CD14-positive monocyte (primary cell): ENCODE measurements at regions not wholly inside any gene's neighbourhood (a gene's known extent, or its start where the extent isn't known, plus 50 kb on each side); places are given as distances from the start of the nearest gene placed in this dataset.

Experiments
- DNase-seq, 3 donors: peaks; one replicate each; pipeline ENCODE4 v3.0.0-alpha.2; 2011 to 2022
- H2AFZ ChIP-seq: 2 replicates; pipeline ENCODE4 v1.6.0; 2012; ENCODE audit warnings: mild to moderate bottlenecking, low read depth, low read length, inconsistent platforms; ENCODE audit not compliant: insufficient read depth, poor library complexity, severe bottlenecking
- H3K27ac ChIP-seq, 2 donors: 1 replicate in 1 of 2; 2 replicates in 1 of 2; pipeline ENCODE4 v1.5.1; 2012 to 2013; ENCODE audit warnings: low read length in 2 of 2, control low read depth in 1 of 2, inconsistent platforms in 1 of 2, low read depth in 1 of 2, mild to moderate bottlenecking in 1 of 2
- H3K27me3 ChIP-seq, 2 donors: one replicate each; pipeline versions ENCODE4 v1.6.0 to v1.6.1; 2011 to 2013; ENCODE audit warnings: low read length in 2 of 2; ENCODE audit not compliant: control insufficient read depth in 2 of 2, insufficient read depth in 2 of 2
- H3K36me3 ChIP-seq, 2 donors: replicated peaks in 1 of 2; 1 replicate in 1 of 2; 2 replicates in 1 of 2; pipeline versions ENCODE4 v1.5.1 to v1.6.1; 2012 to 2013; ENCODE audit warnings: low read length in 2 of 2, control low read depth in 1 of 2, inconsistent platforms in 1 of 2, mild to moderate bottlenecking in 1 of 2; ENCODE audit not compliant: insufficient read depth in 2 of 2, control insufficient read depth in 1 of 2
- H3K4me1 ChIP-seq, 2 donors: 1 replicate in 1 of 2; 2 replicates in 1 of 2; pipeline versions ENCODE4 v1.5.1 to v1.6.1; 2012 to 2013; ENCODE audit warnings: low read length in 2 of 2, control low read depth in 1 of 2, inconsistent platforms in 1 of 2, mild to moderate bottlenecking in 1 of 2, moderate library complexity in 1 of 2; ENCODE audit not compliant: insufficient read depth in 2 of 2, control insufficient read depth in 1 of 2
- H3K4me2 ChIP-seq: replicated peaks from 2 replicates; pipeline ENCODE3; 2012; ENCODE audit warnings: low read length, moderate library complexity, mild to moderate bottlenecking; ENCODE audit not compliant: poor library complexity, severe bottlenecking; ENCODE audit errors: extremely low read depth
- H3K4me3 ChIP-seq, 3 experiments: fragments of 200-600 bp in 1 of 3; sonication (generic) in 1 of 3; replicated peaks in 1 of 3; 1 replicate in 2 of 3; 2 replicates in 1 of 3; pipeline ENCODE4 v1.5.1; 2011 to 2013; ENCODE audit warnings: low read length in 3 of 3, mild to moderate bottlenecking in 3 of 3, control low read depth in 2 of 3, low read depth in 2 of 3, inconsistent platforms in 1 of 3, moderate library complexity in 1 of 3
- H3K79me2 ChIP-seq: 2 replicates; pipeline ENCODE4 v1.6.0; 2012; ENCODE audit warnings: mild to moderate bottlenecking, control low read depth, inconsistent platforms, low read length, moderate library complexity; ENCODE audit not compliant: insufficient read depth
- H3K9ac ChIP-seq: 2 replicates; pipeline ENCODE4 v1.6.0; 2017; ENCODE audit warnings: low read length, mild to moderate bottlenecking; ENCODE audit not compliant: insufficient read depth, poor library complexity, severe bottlenecking
- H3K9me3 ChIP-seq, 2 donors: replicated peaks in 1 of 2; 1 replicate in 1 of 2; 2 replicates in 1 of 2; pipeline versions ENCODE4 v1.5.1 to v1.6.1; 2012 to 2013; ENCODE audit warnings: low read length in 2 of 2, control low read depth in 1 of 2; ENCODE audit not compliant: control insufficient read depth in 1 of 2, insufficient read depth in 1 of 2
- H4K20me1 ChIP-seq: 2 replicates; pipeline ENCODE4 v1.6.0; 2012; ENCODE audit warnings: mild to moderate bottlenecking, low read length, control low read depth, moderate library complexity; ENCODE audit not compliant: insufficient read depth
- H3K27ac Mint-ChIP-seq, 7 donors: one replicate each; pipeline ENCODE4 v1.8.0; 2020; ENCODE audit warnings: mild to moderate bottlenecking in 7 of 7, mixed read lengths in 7 of 7, moderate library complexity in 6 of 7, inconsistent platforms in 2 of 7
- H3K27me3 Mint-ChIP-seq, 3 donors: one replicate each; pipeline ENCODE4 v1.8.0; 2021 to 2022; ENCODE audit warnings: low read depth in 3 of 3, mild to moderate bottlenecking in 3 of 3, mixed read lengths in 3 of 3, moderate library complexity in 3 of 3, inconsistent platforms in 1 of 3
- H3K36me3 Mint-ChIP-seq, 2 donors: one replicate each; pipeline ENCODE4 v1.8.0; 2020; ENCODE audit warnings: mixed read lengths in 2 of 2, inconsistent platforms in 1 of 2, mild to moderate bottlenecking in 1 of 2
- H3K4me1 Mint-ChIP-seq: one replicate; pipeline ENCODE4 v1.8.0; 2020; ENCODE audit warnings: mild to moderate bottlenecking, mixed read lengths
- H3K4me3 Mint-ChIP-seq, 2 donors: one replicate each; pipeline ENCODE4 v1.8.0; 2020; ENCODE audit warnings: mild to moderate bottlenecking in 2 of 2, mixed read lengths in 2 of 2, moderate library complexity in 1 of 2
- H3K9me3 Mint-ChIP-seq, 7 donors: one replicate each; pipeline ENCODE4 v1.8.0; 2020 to 2022; ENCODE audit warnings: mixed read lengths in 7 of 7, mild to moderate bottlenecking in 6 of 7, moderate library complexity in 6 of 7, inconsistent platforms in 2 of 7
- CTCF ChIP-seq: fragments of 200-600 bp; IDR thresholded peaks from one replicate; pipeline ENCODE4 v1.8.0; 2022; ENCODE audit warnings: antibody characterized with exemption, mild to moderate bottlenecking
- WGBS: methylation state at CpG from one replicate; pipeline ENCODE4 v1.1.5; 2013; ENCODE audit warnings: missing lambda C conversion rate; ENCODE audit not compliant: insufficient coverage; 5-methylcytosine and 5-hydroxymethylcytosine counted together
- intact Hi-C, 2 donors: fragments of 100-400 bp; cut with micrococcal nuclease; formaldehyde crosslinking; loops; one replicate each; pipeline versions ENCODE4 v1.15.0 to v1.15.1; 2023

- H4K20me1 ChIP-seq, result no peaks in the 10 kb centered on the region
- peaks cover 7 to 17% (median 13%) of the 10 kb centered on the region in 7 donors for H3K9me3 Mint-ChIP-seq
- no peaks in the 10 kb centered on the region for H3K27me3 Mint-ChIP-seq
Observed at GRCh38 chr5:84637662-84638375, 253.1 kb upstream of the EDIL3 start.

More at GRCh38 chr5:84637662-84638375, 253.1 kb upstream of the EDIL3 start:
- Histone ChIP-seq H3K27ac (no peak overlapping the region), H3K9ac (no peak overlapping the region), H3K4me2 (no peak overlapping the region), H2AFZ (no peak overlapping the region), H3K79me2 (no peaks in the 10 kb centered on the region), H3K4me1 (no peaks in the 10 kb centered on the region), H3K9me3 (peaks cover 15 to 24% of the 10 kb centered on the region in 2 donors), H3K4me3 (no peak overlapping the region), H3K27me3 (no peaks in the 10 kb centered on the region), H3K36me3 (no peaks in the 10 kb centered on the region)
- TF ChIP-seq CTCF, result no peak
- Mint-ChIP-seq H3K36me3 (no peaks in the 10 kb centered on the region), H3K27ac (no peak overlapping the region), H3K4me1 (peaks cover 1% of the 10 kb centered on the region), H3K4me3 (no peak overlapping the region)
- intact Hi-C loops, result no loop called here
- WGBS, result 80% methylated on average over 1 of the region's 1 CpG
- no peak for DNase-seq
